Spleen (tissue), 11 donors: ENCODE measurements at regions not wholly inside any gene's neighbourhood (a gene's known extent, or its start where the extent isn't known, plus 50 kb on each side); places are given as distances from the start of the nearest gene placed in this dataset.

ENCODE experiments used
- DNase-seq: peaks from one replicate; pipeline ENCODE4 v3.0.0-alpha.2; 2020
- H3K27ac ChIP-seq, 8 donors: fragments of 200-600 bp; sonication (generic) in 7 of 8; 1 replicate in 4 of 8; 2 replicates in 4 of 8; pipeline versions ENCODE4 v1.5.0 to v1.8.0; 2016 to 2021; ENCODE audit warnings: inconsistent platforms in 4 of 8, mild to moderate bottlenecking in 4 of 8, moderate library complexity in 1 of 8
- H3K27me3 ChIP-seq, 7 donors: fragments of 200-600 bp; sonication (generic) in 6 of 7; replicated peaks in 1 of 7; 1 replicate in 4 of 7; 2 replicates in 3 of 7; pipeline versions ENCODE4 v1.5.0 to v1.8.0; 2016 to 2021; ENCODE audit warnings: inconsistent platforms in 3 of 7, mild to moderate bottlenecking in 1 of 7
- H3K36me3 ChIP-seq, 6 donors: fragments of 200-600 bp; sonication (generic) in 5 of 6; 1 replicate in 4 of 6; 2 replicates in 2 of 6; pipeline versions ENCODE4 v1.5.0 to v1.8.0; 2016 to 2021; ENCODE audit warnings: inconsistent platforms in 2 of 6
- H3K4me1 ChIP-seq, 6 donors: fragments of 200-600 bp; sonication (generic) in 5 of 6; 1 replicate in 3 of 6; 2 replicates in 3 of 6; pipeline versions ENCODE4 v1.5.0 to v1.8.0; 2016 to 2021; ENCODE audit warnings: inconsistent platforms in 3 of 6
- H3K4me3 ChIP-seq, 8 donors: fragments of 200-600 bp; sonication (generic) in 7 of 8; 1 replicate in 4 of 8; 2 replicates in 4 of 8; pipeline versions ENCODE4 v1.5.0 to v1.8.0; 2016 to 2021; ENCODE audit warnings: inconsistent platforms in 4 of 8, mild to moderate bottlenecking in 4 of 8, moderate library complexity in 2 of 8
- H3K9me3 ChIP-seq, 8 donors: fragments of 200-600 bp; sonication (generic) in 7 of 8; 1 replicate in 4 of 8; 2 replicates in 4 of 8; pipeline versions ENCODE4 v1.5.0 to v1.8.0; 2016 to 2021; ENCODE audit warnings: inconsistent platforms in 4 of 8
- POLR2A ChIP-seq, 3 donors: fragments of 450-650 bp; IDR thresholded peaks; one replicate each; pipeline ENCODE4 v1.5.1; 2017; ENCODE audit warnings: antibody characterized with exemption in 3 of 3, mild to moderate bottlenecking in 1 of 3
- POLR2AphosphoS5 ChIP-seq, 3 donors: sonication (generic); formaldehyde crosslinking; IDR thresholded peaks; one replicate each; pipeline ENCODE4 v1.5.1; 2017; ENCODE audit warnings: antibody characterized with exemption in 3 of 3
- WGBS, 5 donors: extraction: QIAGEN DNeasy Blood & Tissue Kit in 3 of 5; methylation state at CpG; one replicate each; pipeline versions ENCODE4 v1.1.5 to v1.1.7; 2013 to 2018; 5-methylcytosine and 5-hydroxymethylcytosine counted together
- intact Hi-C: fragments of 100-400 bp; cut with DNase I; formaldehyde crosslinking; loops from one replicate; pipeline ENCODE4 v1.15.0; 2023; ENCODE audit warnings: low total_unique reads
- TF ChIP-seq, protein P1 (sequence below), 11 experiments: fragments of 200-600 bp in 7 of 11; fragments of 450-650 bp in 4 of 11; sonication (generic) in 4 of 11; IDR thresholded peaks in 8 of 11; conservative IDR thresholded peaks in 3 of 11; 1 replicate in 7 of 11; 2 replicates in 4 of 11; pipeline versions ENCODE4 v1.4.0 to v1.8.0; 2016 to 2021; ENCODE audit warnings: antibody characterized with exemption in 11 of 11, inconsistent platforms in 4 of 11, mild to moderate bottlenecking in 1 of 11
- donor health status: healthy with polysubstance abuse.
- donor health status: DM: no; HTN: no; CAD: no; lungs with moderate emphysema.
- donor health status: DM: no; HTN: no; CAD: no.
- donor health status: Bipolar disorder and iron deficiency.
- donor health status: healthy.
- donor health status: DM: no; HTN: no; CAD: no.
- donor health status: DM: yes; HTN: yes; CAD: no.

DNA sequence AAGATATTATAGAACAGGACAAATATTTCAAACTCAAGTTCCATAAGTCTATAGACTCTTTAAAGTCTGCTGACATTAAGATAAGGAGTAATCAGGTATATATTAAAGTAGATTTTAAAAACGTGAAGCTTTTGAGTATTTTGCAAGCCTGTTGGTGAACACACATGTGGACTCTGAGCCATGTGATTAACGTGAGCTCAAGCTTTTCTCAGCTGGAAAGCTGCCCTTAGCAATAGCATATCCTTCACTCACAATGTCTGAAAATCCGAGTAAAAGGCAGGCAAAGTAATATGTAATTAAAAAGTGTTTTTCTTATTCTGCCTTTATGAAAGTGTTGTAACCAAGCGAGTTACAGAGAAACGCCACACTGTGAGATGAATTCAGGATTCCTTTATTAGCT is 140.5 kb upstream of the AADAT start:
- TF ChIP-seq POLR2A (IDR thresholded peaks at IDR 0.05) = no peak
- Histone ChIP-seq H3K4me1 (no peaks in the 10 kb centered on the region), H3K36me3 (no peaks in the 10 kb centered on the region), H3K9me3 (no peaks in the 10 kb centered on the region), H3K27ac (no peak overlapping the region), H3K27me3 (no peaks in the 10 kb centered on the region), H3K4me3 (no peak overlapping the region)
- 73 to 86% (median 79%) methylated on average over 5 of the region's 5 CpGs for WGBS, 5 donors
- intact Hi-C loops = no loop called here
- no peak for DNase-seq

DNA sequence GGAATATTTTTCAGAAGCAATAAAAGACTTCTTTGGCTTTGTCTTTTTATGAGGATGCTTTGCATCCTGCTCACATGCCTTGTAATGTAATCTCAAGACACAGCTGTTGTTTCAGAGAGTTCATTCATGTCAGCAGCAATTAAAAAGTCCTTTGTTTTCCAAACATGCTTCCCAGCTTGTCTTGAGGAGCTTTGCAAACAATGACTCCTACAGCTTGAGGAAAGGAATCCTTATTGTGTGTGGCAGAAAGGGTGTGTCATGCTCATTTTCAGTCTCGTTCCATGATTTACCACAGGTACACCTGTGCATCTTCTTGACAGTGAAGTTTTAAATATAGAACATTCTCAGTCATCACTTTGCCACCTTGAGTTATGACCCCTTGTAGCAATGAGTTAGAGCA is 139.2 kb upstream of the AADAT start:
- Histone ChIP-seq H3K27ac (no peak overlapping the region), H3K36me3 (no peaks in the 10 kb centered on the region), H3K4me3 (no peak overlapping the region), H3K27me3 (no peaks in the 10 kb centered on the region), H3K4me1 (no peaks in the 10 kb centered on the region), H3K9me3 (no peaks in the 10 kb centered on the region)
- 58 to 68% (median 61%) methylated on average over 1 of the region's 1 CpG for WGBS, 5 donors
- TF ChIP-seq POLR2A (IDR thresholded peaks at IDR 0.05) (no peak), POLR2AphosphoS5 (IDR thresholded peaks at IDR 0.05) (no peak)
- TF ChIP-seq, protein P1, sequence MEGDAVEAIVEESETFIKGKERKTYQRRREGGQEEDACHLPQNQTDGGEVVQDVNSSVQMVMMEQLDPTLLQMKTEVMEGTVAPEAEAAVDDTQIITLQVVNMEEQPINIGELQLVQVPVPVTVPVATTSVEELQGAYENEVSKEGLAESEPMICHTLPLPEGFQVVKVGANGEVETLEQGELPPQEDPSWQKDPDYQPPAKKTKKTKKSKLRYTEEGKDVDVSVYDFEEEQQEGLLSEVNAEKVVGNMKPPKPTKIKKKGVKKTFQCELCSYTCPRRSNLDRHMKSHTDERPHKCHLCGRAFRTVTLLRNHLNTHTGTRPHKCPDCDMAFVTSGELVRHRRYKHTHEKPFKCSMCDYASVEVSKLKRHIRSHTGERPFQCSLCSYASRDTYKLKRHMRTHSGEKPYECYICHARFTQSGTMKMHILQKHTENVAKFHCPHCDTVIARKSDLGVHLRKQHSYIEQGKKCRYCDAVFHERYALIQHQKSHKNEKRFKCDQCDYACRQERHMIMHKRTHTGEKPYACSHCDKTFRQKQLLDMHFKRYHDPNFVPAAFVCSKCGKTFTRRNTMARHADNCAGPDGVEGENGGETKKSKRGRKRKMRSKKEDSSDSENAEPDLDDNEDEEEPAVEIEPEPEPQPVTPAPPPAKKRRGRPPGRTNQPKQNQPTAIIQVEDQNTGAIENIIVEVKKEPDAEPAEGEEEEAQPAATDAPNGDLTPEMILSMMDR (IDR thresholded peaks at IDR 0.05 in 8 of 11, conservative IDR thresholded peaks at IDR 0.05 in 3 of 11) = no peak
- intact Hi-C loops = no loop called here
- no peak for DNase-seq

DNA sequence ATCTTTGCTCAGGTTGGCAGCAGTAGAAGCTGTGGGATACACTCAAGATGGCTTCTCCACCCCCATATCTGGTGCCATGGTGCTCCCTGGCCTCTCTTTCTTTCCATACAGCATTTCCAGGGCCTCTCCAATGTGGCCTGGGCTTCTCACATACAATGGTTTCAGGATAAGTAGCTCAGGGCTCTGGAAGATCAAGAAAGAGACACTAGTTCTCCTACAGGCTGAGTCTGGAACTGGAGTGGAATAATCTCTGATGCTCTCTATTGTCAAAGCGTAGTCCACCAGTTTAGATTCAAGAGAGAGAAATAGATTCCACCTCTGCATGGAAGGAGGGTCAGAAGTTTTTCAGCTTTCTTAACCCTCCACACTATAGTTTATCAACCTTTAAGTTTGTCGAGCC is 138.2 kb upstream of the AADAT start:
- no peak for TF ChIP-seq POLR2AphosphoS5 (IDR thresholded peaks at IDR 0.05)
- TF ChIP-seq POLR2A (IDR thresholded peaks at IDR 0.05) = no peak
- TF ChIP-seq, protein P1 (IDR thresholded peaks at IDR 0.05 in 8 of 11, conservative IDR thresholded peaks at IDR 0.05 in 3 of 11) = no peak
- no peaks in the 10 kb centered on the region for H3K4me1 ChIP-seq
- no peaks in the 10 kb centered on the region for H3K27me3 ChIP-seq
- no peaks in the 10 kb centered on the region for H3K36me3 ChIP-seq
- intact Hi-C loops = no loop called here
- H3K27ac ChIP-seq = no peak overlapping the region
- H3K9me3 ChIP-seq = peaks cover 0 to 2% (median 0%) of the 10 kb centered on the region in 8 donors
- H3K4me3 ChIP-seq = no peak overlapping the region
- 76 to 100% (median 92%) methylated on average over 2 of the region's 2 CpGs for WGBS, 5 donors
- DNase-seq = no peak

DNA sequence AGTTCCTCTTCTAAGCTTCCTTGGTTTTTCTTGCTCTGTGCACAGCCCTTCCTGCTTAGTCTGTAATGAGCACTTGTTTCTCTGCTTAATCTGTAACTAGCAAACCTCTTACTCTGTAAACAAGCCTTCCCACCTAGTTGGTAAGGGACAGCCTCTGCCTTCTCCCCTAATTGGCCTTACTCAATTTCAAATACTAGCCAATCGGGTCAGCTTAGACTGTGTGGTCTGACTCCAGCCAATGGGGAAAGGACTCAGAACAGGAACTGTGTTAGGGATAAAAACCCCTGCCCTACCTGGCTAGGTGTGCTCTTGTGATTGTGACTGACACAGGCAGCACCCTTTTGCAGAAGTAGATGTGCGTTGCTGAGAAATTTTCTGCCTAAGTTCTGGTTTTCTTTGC is 136.5 kb upstream of the AADAT start:
- no peaks in the 10 kb centered on the region for H3K27me3 ChIP-seq
- no peaks in the 10 kb centered on the region for H3K4me1 ChIP-seq
- no peak overlapping the region for H3K4me3 ChIP-seq
- DNase-seq = no peak
- 36 to 68% (median 46%) methylated on average over 2 of the region's 2 CpGs for WGBS, 5 donors
- no peaks in the 10 kb centered on the region for H3K36me3 ChIP-seq
- TF ChIP-seq POLR2AphosphoS5 (IDR thresholded peaks at IDR 0.05) (no peak), POLR2A (IDR thresholded peaks at IDR 0.05) (no peak)
- TF ChIP-seq, protein P1 (IDR thresholded peaks at IDR 0.05 in 8 of 11, conservative IDR thresholded peaks at IDR 0.05 in 3 of 11) = no peak
- H3K9me3 ChIP-seq = peaks cover 0 to 15% (median 6%) of the 10 kb centered on the region in 8 donors
- intact Hi-C loops = no loop called here
- H3K27ac ChIP-seq = no peak overlapping the region

DNA sequence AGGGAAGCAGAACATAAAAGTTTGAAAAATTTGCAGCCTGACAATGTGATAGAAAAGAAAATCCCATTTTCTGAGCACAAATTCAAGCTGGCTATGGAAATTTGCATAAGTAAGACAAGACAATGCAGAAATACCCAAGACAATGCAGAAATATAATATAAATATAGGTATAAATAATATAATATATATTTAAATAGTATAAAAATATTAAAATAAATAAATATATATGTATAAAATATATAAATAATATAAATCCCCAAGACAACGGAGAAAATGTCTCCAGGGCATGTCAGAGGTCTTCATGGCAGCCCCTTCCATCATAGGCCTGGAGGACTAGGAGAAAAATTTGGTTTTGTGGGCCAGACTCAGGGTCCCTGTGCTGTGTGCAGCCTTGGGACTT is 125.0 kb upstream of the AADAT start:
- no peak for DNase-seq
- TF ChIP-seq, protein P1 (IDR thresholded peaks at IDR 0.05 in 8 of 11, conservative IDR thresholded peaks at IDR 0.05 in 3 of 11) = no peak
- TF ChIP-seq POLR2AphosphoS5 (IDR thresholded peaks at IDR 0.05) = no peak
- TF ChIP-seq POLR2A (IDR thresholded peaks at IDR 0.05) = no peak
- Histone ChIP-seq H3K4me1 (no peaks in the 10 kb centered on the region), H3K9me3 (peaks cover 7 to 73% (median 69%) of the 10 kb centered on the region in 8 donors), H3K4me3 (no peak overlapping the region), H3K27me3 (no peaks in the 10 kb centered on the region), H3K36me3 (no peaks in the 10 kb centered on the region), H3K27ac (no peak overlapping the region)
- 59 to 91% (median 75%) methylated on average over 1 of the region's 1 CpG for WGBS, 5 donors
- intact Hi-C loops = no loop called here
